GM18907 (cell line): ENCODE measurements at regions not wholly inside any gene's neighbourhood (a gene's known extent, or its start where the extent isn't known, plus 50 kb on each side); places are given as distances from the start of the nearest gene placed in this dataset.
"Not testable (repeated sequence)": the region's sequence is repeated elsewhere in the genome, so short reads cannot be mapped to it uniquely, and the experiment has no call there.

Experiments used
- ATAC-seq: cut with Tn5 transposase; IDR thresholded peaks from one replicate; pipeline ENCODE4 v1.9.1; 2021; ENCODE audit warnings: mild to moderate bottlenecking, moderate library complexity; ENCODE audit not compliant: unreplicated experiment

DNA sequence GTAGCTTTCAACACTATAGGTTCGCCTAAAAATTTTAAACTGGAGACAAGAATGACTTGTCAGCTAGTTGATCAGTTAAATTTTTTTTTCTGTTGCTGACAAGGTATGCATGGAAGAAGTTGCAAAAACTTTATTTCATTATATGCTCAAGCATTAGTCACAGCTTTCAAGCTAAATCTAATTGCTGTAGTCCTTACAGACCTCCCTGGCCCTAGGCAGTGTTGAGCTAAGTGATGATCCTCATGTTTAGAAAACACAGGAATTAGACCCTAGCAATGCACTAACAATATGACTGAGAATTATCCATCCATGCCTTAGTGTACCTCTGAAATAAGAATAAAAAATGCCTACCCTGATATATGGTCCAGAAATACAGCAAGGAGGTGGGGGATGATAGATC is 253.4 kb downstream of the SP3 start:
- no peak for ATAC-seq

DNA sequence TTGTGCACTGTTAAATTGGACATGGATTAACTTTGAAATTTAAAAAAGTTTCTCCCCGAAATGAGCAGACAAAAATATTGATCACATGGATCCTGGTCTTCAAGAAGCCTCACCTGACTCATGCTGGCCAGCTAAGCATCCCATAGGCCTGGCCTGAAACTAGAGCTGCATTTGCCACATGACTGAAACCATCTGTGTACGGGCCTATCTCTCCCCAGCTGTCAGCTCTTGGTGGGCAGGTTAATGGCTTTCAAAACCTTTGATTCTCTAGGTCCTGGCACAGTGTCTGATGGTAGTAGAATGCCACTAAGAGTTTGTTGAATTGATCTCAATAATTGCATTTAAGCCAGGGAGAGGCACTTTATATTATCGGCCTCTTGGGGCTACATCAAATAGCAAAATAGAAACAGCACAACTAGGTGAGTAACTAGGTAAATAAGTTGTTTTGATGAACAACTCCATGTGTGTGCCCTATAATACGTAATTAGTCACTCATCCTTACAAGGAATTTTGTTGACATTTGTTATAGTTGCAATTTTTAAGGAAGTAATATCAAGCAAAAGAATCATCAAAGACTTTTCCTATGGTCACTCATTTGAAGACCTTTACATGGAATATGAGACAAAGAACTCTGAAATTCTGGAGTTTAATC is 251.1 kb downstream of the SP3 start:
- ATAC-seq = no peak

DNA sequence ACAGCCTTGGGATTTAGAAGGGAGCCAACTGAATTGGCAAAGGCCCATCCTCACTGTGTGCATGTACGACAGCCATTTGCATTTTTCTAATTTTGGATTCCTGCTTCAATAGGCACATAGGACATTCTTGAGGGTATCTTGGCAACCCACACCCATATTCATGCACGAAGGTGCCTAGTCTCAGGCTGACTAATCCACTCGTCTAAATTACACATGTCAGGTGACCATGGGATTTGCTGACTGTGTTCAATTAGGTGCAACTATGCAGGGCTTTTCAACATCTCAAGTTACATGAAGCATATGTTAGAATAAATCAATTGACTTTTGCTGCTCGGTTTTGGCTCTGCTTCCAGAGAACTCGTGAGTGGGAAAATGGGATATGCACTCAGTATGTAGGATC is 249.7 kb downstream of the SP3 start:
- ATAC-seq = no peak

DNA sequence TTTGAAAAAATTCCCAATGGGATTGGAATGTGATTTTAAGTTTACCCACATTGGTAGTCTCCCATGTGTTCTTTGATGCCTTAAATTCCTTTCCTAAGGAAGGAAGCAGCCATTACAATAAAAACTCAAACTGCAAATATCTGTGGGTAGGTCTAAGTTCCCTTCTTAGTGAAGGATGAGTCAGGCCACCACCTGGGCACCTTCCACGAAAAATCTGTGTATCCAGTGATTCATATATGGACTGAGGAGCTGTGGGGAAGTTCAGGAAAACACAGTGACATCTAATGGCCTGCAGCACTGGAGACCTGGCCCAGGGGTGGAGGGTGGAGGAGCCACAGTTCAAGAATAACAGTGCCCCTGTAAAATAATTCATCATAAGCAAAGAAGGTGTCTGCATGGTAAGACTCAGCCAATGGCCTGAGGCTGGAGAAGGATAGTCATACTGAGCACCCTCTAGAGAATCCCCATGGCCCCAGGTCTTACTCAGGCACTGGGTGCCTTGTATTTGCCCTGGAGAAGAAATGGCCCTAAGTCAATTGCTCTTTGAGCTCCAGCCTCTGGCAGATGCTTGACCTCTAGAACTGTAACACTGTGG is 248.6 kb downstream of the SP3 start:
- no peak for ATAC-seq

DNA sequence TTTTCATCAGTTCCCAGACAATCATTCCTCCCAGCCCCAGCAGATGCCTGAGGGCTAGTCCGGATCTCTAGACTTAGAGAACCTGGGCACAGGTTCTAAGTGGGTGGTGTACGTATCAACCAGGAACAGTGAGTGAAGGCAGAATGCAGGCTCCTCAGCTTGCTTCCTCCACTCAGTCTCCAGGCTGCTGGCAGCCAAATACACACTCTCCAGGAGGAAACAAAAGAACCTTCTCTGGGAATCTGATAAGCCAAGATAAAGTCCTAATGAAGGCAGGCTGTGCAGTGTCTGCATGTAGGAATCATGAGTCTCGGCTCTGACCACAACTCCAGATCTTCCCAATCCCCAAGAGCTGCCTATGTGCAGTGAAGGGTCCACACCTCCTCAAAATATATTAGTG is 245.7 kb downstream of the SP3 start:
- ATAC-seq = no peak

DNA sequence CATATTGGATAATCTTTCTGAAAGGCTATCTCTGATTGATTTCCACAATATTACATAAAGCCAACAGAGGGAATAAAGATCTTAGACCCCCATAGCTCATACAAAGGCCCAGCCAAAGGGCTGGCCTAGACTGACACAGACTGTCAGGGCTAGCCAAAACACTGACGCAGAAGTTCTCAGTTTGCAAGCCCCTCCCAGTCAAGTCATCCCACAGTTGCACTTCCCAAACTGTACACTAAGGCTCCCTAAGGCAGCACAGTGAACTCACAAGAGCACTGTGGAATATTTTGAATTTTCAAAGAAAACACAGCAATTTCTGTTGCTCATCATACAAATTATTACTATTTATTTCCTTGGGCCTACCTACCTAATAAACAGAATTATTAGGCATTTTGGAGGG is 244.9 kb downstream of the SP3 start:
- ATAC-seq = no peak

DNA sequence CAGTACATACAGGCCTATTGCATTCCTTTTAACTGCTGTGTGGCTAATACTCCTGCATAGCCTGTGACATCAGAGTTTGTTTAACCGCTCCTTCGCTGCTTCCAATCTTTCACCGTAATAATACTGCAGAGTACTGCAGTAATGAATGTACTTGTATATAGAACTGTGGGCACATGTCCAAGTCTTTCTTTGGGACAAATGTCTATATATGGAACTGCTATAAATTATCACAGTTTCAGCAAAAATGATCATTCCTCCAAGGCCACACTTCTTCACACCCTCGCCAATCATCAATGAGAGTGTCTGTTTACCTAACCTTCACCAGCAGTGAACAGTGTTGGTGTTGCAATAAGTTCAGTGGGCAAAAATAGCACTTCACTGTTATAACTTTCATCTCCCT is 230.4 kb downstream of the SP3 start:
- ATAC-seq = no peak

DNA sequence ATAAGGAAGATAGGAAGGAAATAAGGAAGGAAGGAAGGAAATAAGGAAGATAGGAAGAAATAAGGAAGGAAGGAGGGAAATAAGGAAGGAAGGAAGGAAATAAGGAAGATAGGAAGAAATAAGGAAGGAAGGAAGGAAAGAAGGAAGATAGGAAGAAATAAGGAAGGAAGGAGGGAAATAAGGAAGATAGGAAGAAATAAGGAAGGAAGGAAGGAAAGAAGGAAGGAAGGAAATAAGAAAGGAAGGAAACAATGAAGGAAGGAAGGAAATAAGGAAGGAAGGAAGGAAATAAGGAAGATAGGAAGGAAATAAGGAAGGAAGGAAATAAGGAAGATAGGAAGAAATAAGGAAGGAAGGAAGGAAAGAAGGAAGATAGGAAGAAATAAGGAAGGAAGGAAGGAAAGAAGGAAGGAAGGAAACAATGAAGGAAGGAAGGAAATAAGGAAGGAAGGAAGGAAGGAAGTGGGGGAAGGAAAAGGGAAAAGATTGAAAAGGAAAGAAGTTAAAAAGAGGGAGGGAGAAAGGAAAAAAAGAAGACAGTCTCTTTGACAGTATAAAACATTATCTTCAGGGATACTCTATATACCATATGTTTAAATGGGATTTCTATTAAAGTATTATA is 227.1 kb downstream of the SP3 start:
- not testable (repeated sequence) for ATAC-seq

DNA sequence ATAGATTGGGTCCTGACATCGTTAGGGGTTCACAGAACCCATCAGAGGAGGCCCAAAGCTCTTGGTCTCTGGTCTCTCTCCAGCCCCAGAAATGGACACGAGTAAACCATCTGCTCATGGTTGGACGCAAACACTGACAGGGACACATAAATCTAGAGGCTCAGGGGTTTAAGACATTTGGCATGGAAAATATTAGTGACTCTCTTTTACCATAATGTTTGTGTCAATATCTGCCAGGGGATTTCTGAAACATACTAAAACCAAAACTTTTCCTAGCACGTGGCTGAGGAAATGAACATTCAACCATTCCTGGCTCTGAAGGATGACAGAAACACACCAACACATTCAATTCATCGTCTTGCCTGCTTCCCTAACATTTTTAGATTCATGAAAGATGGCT is 226.2 kb downstream of the SP3 start:
- ATAC-seq = no peak

DNA sequence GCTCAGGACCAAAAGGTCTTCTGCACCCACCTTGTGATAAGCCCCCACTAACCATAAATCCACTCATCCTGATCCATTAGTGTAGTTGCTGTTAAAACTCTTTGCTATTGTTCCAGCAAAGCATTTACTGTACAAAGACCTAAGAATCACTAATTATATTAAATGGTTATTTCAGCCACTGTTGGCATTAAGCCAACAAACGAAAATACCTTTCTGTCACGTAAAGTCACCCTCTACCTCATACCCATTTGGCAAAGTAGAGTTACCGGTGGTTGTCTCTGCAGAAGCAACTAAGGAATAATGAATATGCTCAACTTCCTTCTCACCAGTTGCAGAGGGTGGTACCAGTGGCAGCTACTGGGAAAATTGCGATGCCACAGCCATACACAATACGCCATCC is 224.5 kb downstream of the SP3 start:
- ATAC-seq = no peak

DNA sequence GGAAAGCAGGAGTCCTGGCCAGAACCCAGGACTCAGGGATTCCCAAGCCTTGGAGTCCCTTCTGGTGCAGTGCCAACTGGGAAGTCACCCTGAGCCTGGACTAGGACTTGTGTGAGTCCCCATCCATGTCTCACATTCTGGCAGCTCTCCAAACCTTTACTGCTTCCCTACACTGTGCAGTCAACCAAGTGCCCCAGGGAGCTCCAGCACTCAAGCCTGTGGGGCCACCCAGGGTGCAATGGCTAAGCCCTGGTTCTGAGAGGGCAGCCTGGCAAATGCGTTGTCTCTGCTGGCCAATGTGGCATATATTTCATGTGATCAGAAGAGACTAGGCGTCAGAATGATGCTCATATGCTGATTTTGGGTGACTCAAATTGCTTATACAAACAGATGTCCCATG is 223.4 kb downstream of the SP3 start:
- no peak for ATAC-seq

DNA sequence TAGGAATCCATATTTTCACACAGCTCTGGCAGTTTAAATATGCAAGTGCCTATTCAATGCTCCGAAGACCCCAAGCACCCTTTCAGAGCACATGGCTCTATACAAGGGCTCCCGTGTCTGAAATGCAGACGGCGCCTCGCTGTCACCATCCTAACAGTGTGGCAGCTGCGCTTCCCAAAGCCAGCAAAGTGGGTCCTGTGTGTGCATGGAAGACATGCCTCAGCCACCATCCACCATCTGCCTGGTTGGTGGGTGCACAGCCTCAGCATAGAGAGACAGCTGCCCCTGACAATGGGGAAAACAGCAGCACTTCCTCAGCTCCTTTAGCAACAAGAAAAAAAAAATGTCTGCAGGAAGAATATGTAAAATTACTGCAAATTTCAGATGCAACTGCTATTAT is 218.1 kb downstream of the SP3 start:
- ATAC-seq = no peak

DNA sequence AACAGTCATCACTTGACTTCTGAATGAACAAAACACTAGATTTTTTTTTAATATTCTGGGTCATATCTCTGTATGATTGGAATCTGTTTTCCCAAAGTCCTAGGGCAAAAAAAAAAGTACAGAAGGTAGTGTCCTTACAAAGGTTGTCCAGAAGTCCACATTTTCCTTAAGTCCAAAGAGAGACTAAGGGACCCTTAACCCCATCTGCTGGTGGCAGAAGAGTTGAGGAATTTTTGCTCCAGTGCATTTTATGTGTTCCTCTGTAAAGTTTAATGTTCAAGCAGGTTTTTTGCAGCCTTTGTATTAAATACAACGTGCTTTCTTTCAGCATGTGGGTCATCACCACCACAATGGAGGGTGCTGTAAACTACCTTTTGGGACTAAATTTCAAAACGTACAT is 215.9 kb downstream of the SP3 start:
- ATAC-seq = no peak

DNA sequence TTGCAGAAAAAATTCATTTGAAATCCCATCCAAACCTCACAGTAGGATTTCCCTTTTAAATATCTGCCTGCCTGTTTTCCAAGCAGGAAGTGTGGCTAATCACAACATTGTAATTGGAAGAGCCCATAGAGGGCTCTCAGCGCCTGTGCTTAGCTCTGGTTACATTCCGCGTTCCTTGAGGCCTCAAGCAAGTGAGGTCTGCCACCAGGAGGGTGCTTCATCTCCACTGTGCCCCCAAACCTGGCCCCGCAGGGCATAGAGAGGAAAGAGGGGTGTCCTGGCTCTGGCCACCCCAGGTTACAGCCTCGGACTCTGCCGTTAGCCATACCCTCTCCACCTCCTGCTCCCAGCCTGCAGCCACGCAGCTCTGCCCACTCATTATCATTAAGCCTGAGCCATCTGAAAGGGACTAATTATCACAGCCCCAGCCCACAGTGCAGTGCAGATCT is 214.8 kb downstream of the SP3 start:
- no peak for ATAC-seq

DNA sequence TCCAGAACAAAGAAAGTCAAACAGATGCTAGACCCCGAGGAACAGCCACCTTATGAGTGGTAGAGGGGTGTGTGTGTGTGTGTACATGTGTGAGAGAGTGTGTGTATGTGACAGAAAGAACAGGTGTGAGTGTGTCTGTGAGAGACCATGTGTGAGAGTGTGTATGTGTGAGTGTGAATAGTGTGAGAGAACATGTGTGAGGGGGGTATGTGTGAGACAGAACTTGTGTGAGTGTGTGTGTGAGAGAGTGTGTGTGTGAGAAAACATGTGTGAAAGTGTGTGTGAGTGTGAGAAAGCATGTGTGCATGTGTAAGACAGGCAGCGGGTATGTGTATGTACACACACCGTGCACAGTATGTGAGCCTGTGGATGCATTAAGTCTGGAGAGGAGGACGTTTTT is 214.3 kb downstream of the SP3 start:
- ATAC-seq = no peak

DNA sequence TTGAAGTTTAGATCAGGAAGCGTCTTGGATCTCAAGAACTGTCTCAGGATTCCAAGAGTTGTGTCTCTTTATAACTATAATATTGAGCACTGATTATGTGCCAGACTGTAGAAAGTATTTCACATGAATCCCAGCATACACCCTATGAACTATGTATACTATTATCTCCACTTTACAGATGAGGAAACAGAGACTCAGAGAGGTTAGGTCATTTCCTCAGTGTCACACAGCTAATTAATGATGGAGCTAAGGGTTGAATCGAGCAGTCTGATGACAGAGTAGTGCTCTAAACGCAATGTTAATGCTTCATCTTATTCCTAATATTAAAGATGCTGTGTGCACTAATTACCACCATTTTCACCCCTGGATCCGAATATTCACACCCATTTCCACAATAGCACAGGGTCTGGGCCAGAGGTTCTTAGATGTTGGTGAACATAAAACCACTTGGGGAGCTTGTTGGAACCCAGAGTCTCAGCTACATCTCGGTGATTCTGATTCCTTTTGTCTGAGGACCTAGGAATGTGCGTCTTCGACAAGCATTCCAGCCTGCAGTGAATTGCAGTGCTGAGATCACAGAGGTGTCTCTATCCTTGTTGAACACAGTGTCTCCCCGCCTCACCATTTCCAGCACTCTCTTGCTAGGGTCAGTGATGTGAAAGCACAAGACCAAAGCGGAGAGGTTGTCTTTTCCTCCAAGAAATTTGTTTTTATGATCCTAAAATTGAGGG is 213.8 kb downstream of the SP3 start:
- no peak for ATAC-seq

DNA sequence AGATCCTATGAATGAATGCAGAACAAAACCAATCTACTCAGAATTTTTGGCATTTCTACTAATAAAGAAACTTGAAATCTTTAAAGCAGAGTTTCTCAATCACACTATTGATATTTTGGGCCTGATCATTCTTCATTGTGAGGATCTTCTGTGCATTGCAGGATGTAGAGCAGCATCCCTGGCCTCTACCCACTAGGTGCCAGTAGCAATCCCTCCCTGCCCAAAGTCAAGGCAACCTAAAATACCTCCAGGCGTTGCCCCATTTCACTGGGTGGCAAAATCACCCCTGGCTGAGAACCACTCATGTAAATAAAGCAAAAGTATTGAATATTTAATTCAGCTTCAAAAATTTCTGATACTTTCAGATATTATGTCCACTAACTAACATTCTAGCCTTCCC is 213.0 kb downstream of the SP3 start:
- no peak for ATAC-seq

DNA sequence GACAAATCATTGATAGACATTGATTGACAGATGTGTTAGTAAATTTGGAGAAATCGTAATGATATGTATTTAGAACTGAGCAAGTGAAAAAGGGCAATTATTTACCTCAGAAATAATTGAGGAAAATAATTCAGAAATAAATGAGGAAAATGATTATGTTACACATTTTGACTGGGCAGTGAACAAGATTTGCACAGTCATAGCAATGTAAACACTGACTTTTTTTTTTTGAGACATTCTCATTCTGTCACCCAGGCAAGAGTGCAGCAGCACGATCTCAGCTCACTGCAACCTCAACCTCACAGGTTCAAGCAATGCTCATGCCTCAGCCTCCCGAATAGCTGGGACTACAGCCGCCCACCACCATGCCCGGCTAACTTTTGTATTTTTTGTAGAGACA is 211.7 kb downstream of the SP3 start:
- ATAC-seq = no peak

DNA sequence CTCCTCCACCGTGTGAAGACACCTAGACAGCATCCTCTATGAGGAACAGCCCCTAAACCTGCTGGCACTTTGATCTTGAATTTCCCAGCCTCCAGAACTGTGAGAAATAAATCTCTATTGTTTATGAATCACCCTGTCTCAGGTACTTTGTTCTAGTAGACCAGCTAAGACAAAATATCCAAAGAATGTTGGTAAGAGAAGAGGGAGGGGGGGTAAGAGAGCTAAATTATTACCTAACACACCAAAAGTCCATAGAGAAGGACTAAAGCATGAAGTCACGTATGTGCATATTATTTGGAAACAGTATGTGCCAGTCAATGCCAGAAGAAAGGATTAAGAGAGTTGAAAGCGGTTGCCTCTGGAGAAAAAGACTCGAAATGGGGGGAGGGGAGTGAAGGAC is 211.0 kb downstream of the SP3 start:
- ATAC-seq = no peak

DNA sequence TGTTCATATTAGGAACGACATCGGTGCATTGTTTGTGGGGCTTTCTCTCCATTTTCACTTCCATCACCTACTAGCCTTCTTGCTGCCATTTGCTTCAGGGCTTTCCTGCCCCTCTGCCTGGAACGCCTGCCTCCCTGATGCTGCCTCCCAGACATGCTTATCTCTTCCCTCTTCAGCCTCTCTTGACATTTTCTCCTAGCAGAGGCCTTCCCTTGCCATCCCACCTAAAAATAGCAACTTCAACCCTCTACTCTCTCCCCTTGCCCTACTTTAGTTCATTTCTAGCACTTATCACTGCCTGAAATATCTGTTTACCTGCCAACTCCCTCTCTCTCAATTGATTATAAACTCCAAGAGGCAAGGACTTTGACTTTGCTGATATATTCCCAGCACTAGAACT is 210.3 kb downstream of the SP3 start:
- no peak for ATAC-seq

DNA sequence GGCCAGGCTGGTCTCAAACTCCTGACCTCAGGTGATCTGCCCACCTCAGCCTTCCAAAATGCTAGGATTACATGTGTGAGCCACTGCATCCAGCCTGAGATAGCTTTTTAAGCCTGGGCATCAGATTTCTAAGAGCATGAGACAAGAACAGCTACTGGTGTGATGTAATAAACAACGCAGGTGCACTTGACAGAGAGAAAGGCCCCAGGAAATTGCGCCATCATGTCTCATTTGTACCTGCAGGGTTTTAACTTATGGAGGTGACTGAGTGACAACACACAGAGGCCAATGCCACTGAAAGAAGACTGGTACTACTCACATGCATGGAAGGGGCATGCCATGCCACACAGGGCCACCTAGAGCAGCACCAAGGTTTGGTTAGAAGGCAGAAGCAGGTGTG is 209.4 kb downstream of the SP3 start:
- ATAC-seq = no peak

DNA sequence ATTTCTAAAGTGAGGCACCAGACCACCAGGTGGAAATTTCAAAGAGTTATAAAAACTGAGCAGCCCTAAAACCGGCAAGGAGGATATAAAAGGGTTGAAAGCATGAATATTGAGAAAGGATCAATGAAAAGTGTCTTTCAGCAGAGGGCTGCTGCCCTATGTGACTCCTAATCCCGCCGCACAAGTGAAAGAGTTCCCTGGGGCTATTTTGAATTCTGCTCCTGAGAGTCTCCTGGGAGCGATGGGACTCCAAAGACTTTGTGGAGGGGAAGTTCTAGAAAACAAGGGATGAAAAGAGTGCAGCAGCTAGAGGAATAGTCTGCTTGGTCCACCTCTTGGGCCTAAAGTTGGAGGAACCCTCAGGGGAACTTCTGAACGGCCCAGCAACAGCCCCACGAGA is 205.2 kb downstream of the SP3 start:
- no peak for ATAC-seq
